HepG2 (cell line): ENCODE measurements at regions not wholly inside any gene's neighbourhood (a gene's known extent, or its start where the extent isn't known, plus 50 kb on each side); places are given as distances from the start of the nearest gene placed in this dataset.

Experiments
- ATAC-seq: fragments of 200-7000 bp; cut with Tn5 transposase; 3 replicates; pipeline ENCODE4 v1.9.1; 2020; ENCODE audit warnings: mild to moderate bottlenecking, moderate library complexity
- BruUV-seq: library from RNA; stranded (reverse); fragments of 400-500 nt; replicated peaks from 2 replicates; lab custom pipeline; 2021; lab: Mats Ljungman, UMichigan
- CTCF ChIA-PET: fragments of 300-600 bp; formaldehyde crosslinking; extraction: SDS; loops from one replicate; lab custom pipeline; 2021; ENCODE audit warnings: low total read pairs, inconsistent platforms, low intra/inter-chr PET ratio; lab: Yijun Ruan, JAX
- POLR2A ChIA-PET: fragments of 350-600 bp; sonication (Branson Sonifier 250); formaldehyde crosslinking; loops from one replicate; lab custom pipeline; 2020; ENCODE audit warnings: antibody characterized with exemption, inconsistent platforms; lab: Yijun Ruan, JAX
- DNase-seq: peaks from one replicate; pipeline ENCODE4 v3.0.0-alpha.2; 2015; ENCODE audit warnings: low spot score
- FAIRE-seq: peaks from 3 replicates; lab custom pipeline; 2011; peaks lifted over from hg19 to GRCh38; lab: Jason Lieb, UNC
- H2AFZ ChIP-seq: one replicate; pipeline ENCODE4 v1.6.1; 2011; ENCODE audit warnings: low read length, inconsistent platforms
- H3K27ac ChIP-seq: fragments of 300-600 bp; 3 replicates; pipeline ENCODE4 v1.8.0; 2011; ENCODE audit warnings: mixed run types, mild to moderate bottlenecking, mixed read lengths, low read length, inconsistent platforms; ENCODE audit not compliant: insufficient read depth; ENCODE audit errors: extremely low read length
- H3K27me3 ChIP-seq, 2 experiments: fragments of 200-600 bp in 1 of 2; 2 replicates in 1 of 2; 3 replicates in 1 of 2; pipeline versions ENCODE4 v1.6.0 to v1.8.0; 2011; ENCODE audit warnings: low read length in 2 of 2, mild to moderate bottlenecking in 2 of 2, moderate library complexity in 2 of 2, inconsistent platforms in 1 of 2; ENCODE audit not compliant: insufficient read depth in 2 of 2, control insufficient read depth in 1 of 2
- H3K36me3 ChIP-seq, 2 experiments: fragments of 200-600 bp in 1 of 2; replicated peaks in 1 of 2; 2 replicates in 1 of 2; 3 replicates in 1 of 2; pipeline versions ENCODE4 v1.5.1 to v1.8.0; 2011; ENCODE audit warnings: low read length in 2 of 2, inconsistent platforms in 1 of 2; ENCODE audit not compliant: insufficient read depth in 2 of 2, control insufficient read depth in 1 of 2
- H3K4me1 ChIP-seq: 2 replicates; pipeline ENCODE4 v1.5.1; 2012; ENCODE audit warnings: low read length, inconsistent platforms; ENCODE audit not compliant: insufficient read depth
- H3K4me2 ChIP-seq: 2 replicates; pipeline ENCODE4 v1.6.0; 2011; ENCODE audit warnings: low read depth, low read length, inconsistent platforms
- H3K4me3 ChIP-seq, 3 experiments: fragments of 200-600 bp in 1 of 3; sonication (generic), shearing (Covaris generic) in 1 of 3; replicated peaks in 1 of 3; 2 replicates each; pipeline ENCODE4 v1.5.1; 2011 to 2016; ENCODE audit warnings: low read length in 3 of 3, inconsistent platforms in 2 of 3, low read depth in 2 of 3, mild to moderate bottlenecking in 2 of 3, control low read depth in 1 of 3, mixed read lengths in 1 of 3; ENCODE audit not compliant: insufficient read depth in 1 of 3
- H3K79me2 ChIP-seq: one replicate; pipeline ENCODE4 v1.6.1; 2011; ENCODE audit warnings: low read length, inconsistent platforms; ENCODE audit not compliant: insufficient read depth
- H3K9ac ChIP-seq: 2 replicates; pipeline ENCODE4 v1.6.0; 2011; ENCODE audit warnings: mild to moderate bottlenecking, low read depth, low read length, inconsistent platforms; ENCODE audit not compliant: insufficient read depth
- H3K9me3 ChIP-seq: 2 replicates; pipeline ENCODE4 v1.5.1; 2012; ENCODE audit warnings: mild to moderate bottlenecking, low read length
- H4K20me1 ChIP-seq: 2 replicates; pipeline ENCODE4 v1.6.0; 2011; ENCODE audit warnings: inconsistent platforms, mild to moderate bottlenecking, low read length, moderate library complexity; ENCODE audit not compliant: insufficient read depth
- CBX1 ChIP-seq: IDR thresholded peaks from one replicate; pipeline ENCODE4 v1.6.1; 2016; ENCODE audit warnings: antibody characterized with exemption, low read depth
- GRHL1 ChIP-seq: sonication (generic); formaldehyde crosslinking; conservative IDR thresholded peaks from 2 replicates; pipeline ENCODE4 v1.8.0; 2022; ENCODE audit warnings: missing genetic modification reagents
- IKZF5 ChIP-seq: IDR thresholded peaks from 2 replicates; pipeline ENCODE4 v1.6.1; 2018; ENCODE audit warnings: missing genetic modification reagents, mild to moderate bottlenecking, missing compliant biosample characterization
- KDM3A ChIP-seq: IDR thresholded peaks from 2 replicates; pipeline ENCODE4 v1.6.1; 2018; ENCODE audit warnings: low read depth, missing compliant biosample characterization
- LBX2 ChIP-seq: sonication (generic); formaldehyde crosslinking; IDR thresholded peaks from 2 replicates; pipeline ENCODE4 v1.5.0; 2020; ENCODE audit warnings: missing genetic modification reagents, mild to moderate bottlenecking, borderline replicate concordance
- NR2F6 ChIP-seq, 2 experiments: IDR thresholded peaks; 2 replicates each; pipeline ENCODE4 v1.6.1; 2016; ENCODE audit warnings: antibody characterized with exemption in 1 of 2, mild to moderate bottlenecking in 1 of 2
- POLR2AphosphoS5 ChIP-seq: IDR thresholded peaks from 2 replicates; pipeline ENCODE4 v1.6.1; 2012; ENCODE audit warnings: low read depth, low read length
- REXO4 ChIP-seq: sonication (generic); formaldehyde crosslinking; IDR thresholded peaks from 2 replicates; pipeline ENCODE4 v1.8.0; 2022; ENCODE audit warnings: missing genetic modification reagents, mild to moderate bottlenecking, borderline replicate concordance
- ZBTB38 ChIP-seq: sonication (generic); formaldehyde crosslinking; IDR thresholded peaks from 2 replicates; pipeline ENCODE4 v1.5.1; 2020; ENCODE audit warnings: mild to moderate bottlenecking, missing genetic modification reagents
- ZFP36L2 ChIP-seq: sonication (generic); formaldehyde crosslinking; IDR thresholded peaks from 2 replicates; pipeline ENCODE4 v1.4.0; 2020; ENCODE audit warnings: missing genetic modification reagents
- ZNF143 ChIP-seq: sonication (generic); formaldehyde crosslinking; IDR thresholded peaks from 2 replicates; pipeline ENCODE4 v1.4.0; 2020; ENCODE audit warnings: missing genetic modification reagents
- ZNF546 ChIP-seq: sonication (generic); formaldehyde crosslinking; conservative IDR thresholded peaks from 2 replicates; pipeline ENCODE4 v1.8.1; 2023; ENCODE audit warnings: mild to moderate bottlenecking, missing genetic modification reagents
- ZNF572 ChIP-seq: sonication (generic); formaldehyde crosslinking; IDR thresholded peaks from 2 replicates; pipeline ENCODE4 v1.5.1; 2020; ENCODE audit warnings: mild to moderate bottlenecking, missing genetic modification reagents
- ZNF800 ChIP-seq: sonication (generic); formaldehyde crosslinking; IDR thresholded peaks from 2 replicates; pipeline ENCODE4 v1.4.0; 2020; ENCODE audit warnings: missing genetic modification reagents
- WGBS: methylation state at CpG from one replicate; pipeline ENCODE4 v1.1.6; 2017; ENCODE audit warnings: low lambda C conversion rate; 5-methylcytosine and 5-hydroxymethylcytosine counted together
- in situ Hi-C: cut with HindIII; loops from 2 replicates; pipeline ENCODE4 v1.10.0; 2017; ENCODE audit warnings: low pct_unique_long_range_greater_than_20kb; ENCODE audit not compliant: extremely low pct_ligation_motif_present
- intact Hi-C: fragments of 100-400 bp; cut with micrococcal nuclease; formaldehyde crosslinking; loops from one replicate; pipeline ENCODE4 v1.10.0; 2022; ENCODE audit not compliant: unreplicated experiment
- TF ChIP-seq, protein P1 (sequence below): sonication (generic); formaldehyde crosslinking; IDR thresholded peaks from 2 replicates; pipeline ENCODE4 v1.5.1; 2020; ENCODE audit warnings: mild to moderate bottlenecking, moderate library complexity, missing genetic modification reagents

- no peak for TF ChIP-seq KDM3A (CRISPR knock-in tag)
- TF ChIP-seq ZNF546 (CRISPR knock-in tag) = no peak
- no peak for TF ChIP-seq LBX2 (CRISPR knock-in tag)
Observed at GRCh38 chrX:149267878-149268813, 237.0 kb downstream of the IDS start (continued).

DNA sequence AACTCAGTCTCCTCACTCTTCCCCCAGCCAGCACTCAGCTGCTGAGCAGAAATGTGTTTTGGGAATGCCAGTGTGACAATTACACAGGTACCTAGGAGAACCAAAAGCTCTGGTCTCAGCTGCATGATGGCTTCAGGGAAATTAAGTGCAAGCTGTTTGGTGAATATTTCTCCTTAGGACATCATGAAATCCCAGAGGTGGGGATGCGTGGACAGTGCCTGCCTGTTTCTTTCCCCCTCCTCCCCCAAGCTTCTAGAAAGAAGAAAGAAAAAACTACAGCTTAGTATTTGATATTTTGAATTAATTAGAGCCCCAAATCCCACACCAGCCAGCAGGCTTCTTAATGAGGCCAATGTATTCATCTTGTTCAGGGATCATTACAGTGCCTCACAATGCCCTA lies 243.0 kb downstream of the IDS start:
- H4K20me1 ChIP-seq = no peaks in the 10 kb centered on the region
- H2AFZ ChIP-seq = no peak overlapping the region
- H3K9ac ChIP-seq = no peak overlapping the region
- H3K27me3 ChIP-seq = no peaks in the 10 kb centered on the region
- DNase-seq (no peak), ATAC-seq (no peak), FAIRE-seq (no peak)
- H3K27ac ChIP-seq = no peak overlapping the region
- H3K4me2 ChIP-seq = no peak overlapping the region
- H3K9me3 ChIP-seq = no peaks in the 10 kb centered on the region
- in situ Hi-C loops = no loop called here
- CTCF ChIA-PET = no interaction called here
- no peaks in the 10 kb centered on the region for H3K4me1 ChIP-seq
- H3K4me3 ChIP-seq = no peak overlapping the region
- intact Hi-C loops = no loop called here
- 0% methylated on average over 1 of the region's 1 CpG for WGBS
- no TSS peak for BruUV-seq
- POLR2A ChIA-PET = no interaction called here
- no peaks in the 10 kb centered on the region for H3K79me2 ChIP-seq
- no peaks in the 10 kb centered on the region for H3K36me3 ChIP-seq
- TF ChIP-seq ZNF143 (CRISPR knock-in tag) (no peak), REXO4 (no peak), ZBTB38 (CRISPR knock-in tag) (no peak), GRHL1 (no peak), ZNF572 (CRISPR knock-in tag) (no peak), IKZF5 (CRISPR knock-in tag) (no peak), NR2F6 (IDR thresholded peaks at IDR 0.05) (no peak), NR2F6 (CRISPR knock-in tag; IDR thresholded peaks at IDR 0.05) (no peak), ZFP36L2 (no peak), ZNF800 (CRISPR knock-in tag) (no peak), POLR2AphosphoS5 (no peak), CBX1 (no peak)
- TF ChIP-seq, protein P1, sequence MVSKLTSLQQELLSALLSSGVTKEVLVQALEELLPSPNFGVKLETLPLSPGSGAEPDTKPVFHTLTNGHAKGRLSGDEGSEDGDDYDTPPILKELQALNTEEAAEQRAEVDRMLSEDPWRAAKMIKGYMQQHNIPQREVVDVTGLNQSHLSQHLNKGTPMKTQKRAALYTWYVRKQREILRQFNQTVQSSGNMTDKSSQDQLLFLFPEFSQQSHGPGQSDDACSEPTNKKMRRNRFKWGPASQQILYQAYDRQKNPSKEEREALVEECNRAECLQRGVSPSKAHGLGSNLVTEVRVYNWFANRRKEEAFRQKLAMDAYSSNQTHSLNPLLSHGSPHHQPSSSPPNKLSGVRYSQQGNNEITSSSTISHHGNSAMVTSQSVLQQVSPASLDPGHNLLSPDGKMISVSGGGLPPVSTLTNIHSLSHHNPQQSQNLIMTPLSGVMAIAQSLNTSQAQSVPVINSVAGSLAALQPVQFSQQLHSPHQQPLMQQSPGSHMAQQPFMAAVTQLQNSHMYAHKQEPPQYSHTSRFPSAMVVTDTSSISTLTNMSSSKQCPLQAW = no peak
